IMR-90 (cell line): ENCODE measurements at regions not wholly inside any gene's neighbourhood (a gene's known extent, or its start where the extent isn't known, plus 50 kb on each side); places are given as distances from the start of the nearest gene placed in this dataset.

Experiments used
- ATAC-seq: fragments of 200-7000 bp; cut with Tn5 transposase; 2 replicates; pipeline ENCODE4 v1.9.1; 2020; ENCODE audit warnings: low read depth, mild to moderate bottlenecking, moderate library complexity
- BruUV-seq: library from RNA; stranded (reverse); fragments of 400-500 nt; replicated peaks from 2 replicates; lab custom pipeline; 2021; lab: Mats Ljungman, UMichigan
- CTCF ChIA-PET: fragments of 300-600 bp; formaldehyde crosslinking; extraction: SDS; loops from one replicate; lab custom pipeline; 2021; ENCODE audit warnings: antibody characterized with exemption; lab: Yijun Ruan, JAX
- POLR2A ChIA-PET: fragments of 300-600 bp; sonication (Branson Sonifier 250); formaldehyde crosslinking; loops from one replicate; lab custom pipeline; 2022; ENCODE audit warnings: antibody characterized with exemption; ENCODE audit not compliant: unreplicated experiment; lab: Charles Lee
- DNase-seq: peaks from one replicate; pipeline ENCODE4 v3.0.0; 2013
- H2AFZ ChIP-seq: replicated peaks from 2 replicates; pipeline ENCODE3; 2013; ENCODE audit warnings: low read length, mild to moderate bottlenecking; ENCODE audit not compliant: poor library complexity
- H2AK5ac ChIP-seq: 2 replicates; pipeline ENCODE4 v1.6.1; 2013; ENCODE audit warnings: low read depth, low read length, inconsistent platforms
- H2AK9ac ChIP-seq: replicated peaks from 2 replicates; pipeline ENCODE3; 2013; ENCODE audit warnings: mild to moderate bottlenecking, low read depth, low read length, moderate library complexity; ENCODE audit not compliant: poor library complexity
- H2BK120ac ChIP-seq: 2 replicates; pipeline ENCODE4 v1.6.1; 2013; ENCODE audit warnings: low read depth, low read length, inconsistent platforms
- H2BK15ac ChIP-seq: 3 replicates; pipeline ENCODE4 v1.6.1; 2013; ENCODE audit warnings: low read depth, low read length, inconsistent platforms
- H2BK20ac ChIP-seq: 2 replicates; pipeline ENCODE4 v1.6.1; 2013; ENCODE audit warnings: low read depth, mild to moderate bottlenecking, inconsistent platforms, low read length, moderate library complexity
- H2BK5ac ChIP-seq: 2 replicates; pipeline ENCODE4 v1.6.1; 2013; ENCODE audit warnings: mild to moderate bottlenecking, low read depth, low read length, inconsistent platforms; ENCODE audit not compliant: poor library complexity, severe bottlenecking
- H3K14ac ChIP-seq: replicated peaks from 2 replicates; pipeline ENCODE4 v1.6.1; 2013; ENCODE audit warnings: low read depth, low read length, inconsistent platforms
- H3K18ac ChIP-seq: 2 replicates; pipeline ENCODE4 v1.6.1; 2013; ENCODE audit warnings: low read depth, low read length, control low read depth
- H3K23ac ChIP-seq: 2 replicates; pipeline ENCODE4 v1.6.1; 2013; ENCODE audit warnings: low read depth, low read length, inconsistent platforms
- H3K27ac ChIP-seq: 2 replicates; pipeline ENCODE4 v1.5.1; 2013; ENCODE audit warnings: mild to moderate bottlenecking, control low read depth, low read length; ENCODE audit not compliant: insufficient read depth
- H3K27me3 ChIP-seq: 2 replicates; pipeline ENCODE4 v1.6.1; 2013; ENCODE audit warnings: low read length; ENCODE audit not compliant: control insufficient read depth, insufficient read depth
- H3K36me3 ChIP-seq: 2 replicates; pipeline ENCODE4 v1.6.1; 2013; ENCODE audit warnings: low read length, mixed read lengths; ENCODE audit not compliant: control insufficient read depth, insufficient read depth
- H3K4ac ChIP-seq: 2 replicates; pipeline ENCODE4 v1.6.1; 2013; ENCODE audit warnings: low read depth, low read length, inconsistent platforms
- H3K4me1 ChIP-seq: 2 replicates; pipeline ENCODE4 v1.6.1; 2013; ENCODE audit warnings: low read length, mixed read lengths; ENCODE audit not compliant: control insufficient read depth, insufficient read depth
- H3K4me2 ChIP-seq: 2 replicates; pipeline ENCODE4 v1.6.1; 2013; ENCODE audit warnings: low read depth, mild to moderate bottlenecking, control low read depth, low read length, moderate library complexity
- H3K4me3 ChIP-seq: 2 replicates; pipeline ENCODE4 v1.5.1; 2013; ENCODE audit warnings: low read depth, mild to moderate bottlenecking, control low read depth, low read length, moderate library complexity; ENCODE audit not compliant: insufficient read depth
- H3K56ac ChIP-seq: 2 replicates; pipeline ENCODE4 v1.6.1; 2013; ENCODE audit warnings: low read length, inconsistent platforms; ENCODE audit not compliant: insufficient read depth; ENCODE audit errors: extremely low read depth
- H3K79me1 ChIP-seq, 2 experiments: 2 replicates each; pipeline ENCODE4 v1.6.1; 2013; ENCODE audit warnings: low read length in 2 of 2, inconsistent platforms in 1 of 2, low read depth in 1 of 2
- H3K9ac ChIP-seq: 2 replicates; pipeline ENCODE4 v1.6.1; 2013; ENCODE audit warnings: low read depth, low read length, control low read depth
- H3K9me1 ChIP-seq: 2 replicates; pipeline ENCODE4 v1.6.1; 2013; ENCODE audit warnings: low read length, inconsistent platforms; ENCODE audit not compliant: insufficient read depth
- H3K9me3 ChIP-seq: 2 replicates; pipeline ENCODE4 v1.6.1; 2013; ENCODE audit warnings: low read length; ENCODE audit not compliant: control insufficient read depth, insufficient read depth
- H4K20me1 ChIP-seq: 2 replicates; pipeline ENCODE4 v1.6.1; 2013; ENCODE audit warnings: low read length, inconsistent platforms; ENCODE audit not compliant: insufficient read depth
- H4K5ac ChIP-seq: 2 replicates; pipeline ENCODE4 v1.6.1; 2013; ENCODE audit warnings: mild to moderate bottlenecking, low read depth, low read length, control low read depth
- H4K8ac ChIP-seq, 2 experiments: 2 replicates each; pipeline ENCODE4 v1.6.1; 2013; ENCODE audit warnings: low read depth in 2 of 2, low read length in 2 of 2, control low read depth in 1 of 2, inconsistent platforms in 1 of 2
- H4K91ac ChIP-seq: 2 replicates; pipeline ENCODE4 v1.6.1; 2013; ENCODE audit warnings: low read depth, low read length, inconsistent platforms; ENCODE audit not compliant: insufficient read depth
- MAZ ChIP-seq: IDR thresholded peaks from 2 replicates; pipeline ENCODE4 v1.6.1; 2012; ENCODE audit warnings: low read depth, mild to moderate bottlenecking, low read length, improper control_type of control experiment, moderate library complexity, borderline replicate concordance
- MXI1 ChIP-seq: IDR thresholded peaks from 2 replicates; pipeline ENCODE4 v1.6.1; 2012; ENCODE audit warnings: low read depth, mild to moderate bottlenecking, low read length, moderate library complexity, borderline replicate concordance
- RAD21 ChIP-seq: IDR thresholded peaks from 2 replicates; pipeline ENCODE4 v1.6.1; 2012; ENCODE audit warnings: low read length, improper control_type of control experiment
- SMC3 ChIP-seq: fragments of 150-350 bp; IDR thresholded peaks from 2 replicates; pipeline ENCODE4 v1.6.1; 2016; ENCODE audit warnings: low read depth, mild to moderate bottlenecking, antibody characterized with exemption, low read length, moderate library complexity
- WGBS, 2 experiments: methylation state at CpG; one replicate each; pipeline versions ENCODE4 v1.1.5 to v1.1.7; 2013; ENCODE audit warnings: missing lambda C conversion rate in 2 of 2; ENCODE audit not compliant: insufficient read length in 1 of 2; ENCODE audit errors: extremely low coverage in 2 of 2; 5-methylcytosine and 5-hydroxymethylcytosine counted together
- dilution Hi-C: fragments of 300-500 bp; cut with HindIII; formaldehyde crosslinking; loops from one replicate; pipeline ENCODE4 v1.14.3; 2018; ENCODE audit warnings: low sequenced_read_pairs; ENCODE audit not compliant: unreplicated experiment
- in situ Hi-C: fragments of 300-500 bp; cut with MboI; formaldehyde crosslinking; loops from 3 replicates; pipeline ENCODE4 v1.14.3; 2019; ENCODE audit warnings: low sequenced_read_pairs, inconsistent platforms, mixed read lengths
- intact Hi-C: fragments of 100-400 bp; cut with micrococcal nuclease; formaldehyde crosslinking; loops from 2 replicates; pipeline ENCODE4 v1.10.0; 2022

- ChIA-PET CTCF (no interaction called here), POLR2A (no interaction called here)
- WGBS, 2 experiments = no CpG with 5 or more reads among the region's 2 CpGs
- H4K8ac ChIP-seq = no peak overlapping the region
- no peak overlapping the region for H3K4ac ChIP-seq
- H3K18ac ChIP-seq = no peak overlapping the region
- H3K4me2 ChIP-seq = no peak overlapping the region
- dilution Hi-C loops (no loop called here), intact Hi-C loops (no loop called here), in situ Hi-C loops (no loop called here)
- H3K27ac ChIP-seq = no peak overlapping the region
- ATAC-seq (no peak), DNase-seq (no peak)
- no peak overlapping the region for H3K23ac ChIP-seq
- H2BK15ac ChIP-seq = no peak overlapping the region
- no peaks in the 10 kb centered on the region for H3K9me1 ChIP-seq
- no peak overlapping the region for H3K4me3 ChIP-seq
- no peak overlapping the region for H2BK20ac ChIP-seq
- H3K79me1 ChIP-seq = no peaks in the 10 kb centered on the region
- no peak overlapping the region for H3K9ac ChIP-seq
- no peak overlapping the region for H4K91ac ChIP-seq
- no peaks in the 10 kb centered on the region for H3K4me1 ChIP-seq
- TF ChIP-seq SMC3 = no peak
- TF ChIP-seq MXI1 = no peak
- TF ChIP-seq MAZ = no peak
- TF ChIP-seq RAD21 = no peak
- H2BK120ac ChIP-seq = no peak overlapping the region
- no peak overlapping the region for H4K5ac ChIP-seq
- H2BK5ac ChIP-seq = no peak overlapping the region
- no peaks in the 10 kb centered on the region for H3K36me3 ChIP-seq
- no peak overlapping the region for H2AK9ac ChIP-seq
- no peaks in the 10 kb centered on the region for H4K20me1 ChIP-seq
- no peak overlapping the region for H2AFZ ChIP-seq
- BruUV-seq = no TSS peak
- H3K56ac ChIP-seq = no peak overlapping the region
- H3K27me3 ChIP-seq = no peaks in the 10 kb centered on the region
- H2AK5ac ChIP-seq = no peak overlapping the region
- no peak overlapping the region for H3K14ac ChIP-seq
- no peaks in the 10 kb centered on the region for H3K9me3 ChIP-seq
Observed at GRCh38 chr13:67489016-67489415, 258.9 kb upstream of the PCDH9 start.
